ENCODE measurements at regions not wholly inside any gene's neighbourhood (a gene's known extent, or its start where the extent isn't known, plus 50 kb on each side); places are given as distances from the start of the nearest gene placed in this dataset.

DNA sequence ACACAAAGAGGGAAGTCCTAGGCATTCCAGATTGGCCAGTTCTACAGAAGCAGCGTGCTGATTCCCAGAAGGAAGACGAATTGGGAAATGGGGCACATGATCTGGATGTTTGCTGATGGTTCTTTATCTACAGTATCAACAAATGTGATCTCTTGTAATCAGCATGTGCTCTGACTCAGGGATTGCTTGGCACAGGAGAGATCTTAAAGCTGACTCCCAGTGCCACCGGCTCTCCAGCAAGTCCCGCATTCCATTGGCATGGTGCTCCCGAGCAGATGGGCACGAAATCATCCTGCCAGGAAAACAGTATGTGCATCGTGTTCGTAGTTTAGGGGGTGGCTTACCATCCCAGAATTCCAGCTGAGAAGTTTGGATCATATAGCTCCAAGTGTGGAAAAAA is 259.9 kb upstream of the NR2F2 start:
- TF ChIP-seq CTCF (conservative IDR thresholded peaks at IDR 0.05; ENCODE audit: low read length) (no peak), EZH2phosphoT487 (IDR thresholded peaks at IDR 0.05; ENCODE audit: borderline replicate concordance) (no peak)
